ENCODE measurements at regions not wholly inside any gene's neighbourhood (a gene's known extent, or its start where the extent isn't known, plus 50 kb on each side); places are given as distances from the start of the nearest gene placed in this dataset.

DNA sequence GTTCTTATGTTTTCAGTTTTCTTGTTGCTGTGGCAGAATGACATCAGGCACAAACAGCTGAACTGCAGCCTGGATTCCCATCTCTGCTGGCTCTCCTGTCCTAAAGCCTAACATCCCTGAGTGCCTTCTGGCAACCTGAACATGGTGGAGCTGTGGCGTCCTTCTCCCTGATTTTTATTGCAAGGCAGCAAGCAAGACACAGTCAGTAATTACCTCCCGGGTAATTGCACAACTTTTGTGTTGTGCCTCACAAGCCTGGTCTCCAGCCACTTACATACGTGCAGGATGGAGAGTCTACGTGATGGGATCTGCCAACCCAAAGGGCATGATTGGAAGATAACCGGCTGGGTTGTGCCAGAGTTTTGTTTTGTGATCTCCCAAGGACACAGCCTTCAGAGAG is 116.1 kb upstream of the PARD3 start:
- H3K36me3 ChIP-seq (ENCODE audit: insufficient read depth, low read length, poor library complexity, severe bottlenecking), result no peaks in the 10 kb centered on the region
- no peaks in the 10 kb centered on the region for H3K27me3 ChIP-seq (replicated peaks; ENCODE audit: insufficient read depth, low read depth, low read length, poor library complexity)
- H3K27ac ChIP-seq (ENCODE audit: low read depth, low read length, poor library complexity, severe bottlenecking), result no peak overlapping the region
- intact Hi-C loops (cut with micrococcal nuclease; ENCODE audit: unreplicated experiment), result no loop called here
- no peak overlapping the region for H3K4me3 ChIP-seq (ENCODE audit: low read depth, low read length, poor library complexity, severe bottlenecking)
- no peak for DNase-seq (ENCODE audit: low spot score)
- ChIA-PET POLR2A (ENCODE audit: low non-redundant PET) (no interaction called here), CTCF (no interaction called here)
- no peaks in the 10 kb centered on the region for H3K9me3 ChIP-seq (ENCODE audit: low read depth, low read length, poor library complexity, severe bottlenecking)
- no TSS peak for BruUV-seq (replicated peaks)
- no peaks in the 10 kb centered on the region for H3K4me1 ChIP-seq (ENCODE audit: insufficient read depth, low read length, poor library complexity, severe bottlenecking)
- no peak for TF ChIP-seq EZH2 (IDR thresholded peaks at IDR 0.05; ENCODE audit: borderline replicate concordance, low read depth, low read length, poor library complexity, severe bottlenecking)
- TF ChIP-seq, protein P1, sequence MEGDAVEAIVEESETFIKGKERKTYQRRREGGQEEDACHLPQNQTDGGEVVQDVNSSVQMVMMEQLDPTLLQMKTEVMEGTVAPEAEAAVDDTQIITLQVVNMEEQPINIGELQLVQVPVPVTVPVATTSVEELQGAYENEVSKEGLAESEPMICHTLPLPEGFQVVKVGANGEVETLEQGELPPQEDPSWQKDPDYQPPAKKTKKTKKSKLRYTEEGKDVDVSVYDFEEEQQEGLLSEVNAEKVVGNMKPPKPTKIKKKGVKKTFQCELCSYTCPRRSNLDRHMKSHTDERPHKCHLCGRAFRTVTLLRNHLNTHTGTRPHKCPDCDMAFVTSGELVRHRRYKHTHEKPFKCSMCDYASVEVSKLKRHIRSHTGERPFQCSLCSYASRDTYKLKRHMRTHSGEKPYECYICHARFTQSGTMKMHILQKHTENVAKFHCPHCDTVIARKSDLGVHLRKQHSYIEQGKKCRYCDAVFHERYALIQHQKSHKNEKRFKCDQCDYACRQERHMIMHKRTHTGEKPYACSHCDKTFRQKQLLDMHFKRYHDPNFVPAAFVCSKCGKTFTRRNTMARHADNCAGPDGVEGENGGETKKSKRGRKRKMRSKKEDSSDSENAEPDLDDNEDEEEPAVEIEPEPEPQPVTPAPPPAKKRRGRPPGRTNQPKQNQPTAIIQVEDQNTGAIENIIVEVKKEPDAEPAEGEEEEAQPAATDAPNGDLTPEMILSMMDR (conservative IDR thresholded peaks at IDR 0.05; ENCODE audit: low read depth, low read length), result no peak

DNA sequence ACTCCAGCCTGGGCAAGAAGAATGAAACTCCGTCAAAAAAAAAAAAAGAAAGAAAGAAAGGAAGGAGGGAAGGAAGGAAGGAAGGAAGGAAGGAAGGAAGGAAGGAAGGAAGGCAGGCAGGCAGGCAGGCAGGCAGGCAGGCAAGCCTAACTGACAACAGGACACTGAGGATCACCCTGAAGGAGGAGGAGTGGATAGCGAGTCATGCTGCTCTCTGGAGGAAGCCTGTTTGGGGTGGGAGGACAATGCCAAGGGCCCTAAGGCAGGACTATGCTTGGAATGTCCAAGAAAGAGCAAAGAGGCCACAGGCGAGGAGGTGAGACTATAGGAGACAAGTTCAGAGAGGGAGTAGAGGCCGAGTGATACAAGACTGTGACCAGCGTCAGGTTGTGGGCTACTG is 107.0 kb upstream of the PARD3 start:
- H3K36me3 ChIP-seq (ENCODE audit: insufficient read depth, low read length, poor library complexity, severe bottlenecking), result no peaks in the 10 kb centered on the region
- H3K27ac ChIP-seq (ENCODE audit: low read depth, low read length, poor library complexity, severe bottlenecking), result peak overlapping the region; percentile 24
- ChIA-PET CTCF (interaction anchor here (0.6 kb wide), 1 partner anchor 141 kb away, joined by 5 read pairs; no protein-coding TSS in a partner anchor), POLR2A (ENCODE audit: low non-redundant PET) (no interaction called here)
- no peaks in the 10 kb centered on the region for H3K4me1 ChIP-seq (ENCODE audit: insufficient read depth, low read length, poor library complexity, severe bottlenecking)
- BruUV-seq (replicated peaks), result no TSS peak
- no peak overlapping the region for H3K4me3 ChIP-seq (ENCODE audit: low read depth, low read length, poor library complexity, severe bottlenecking)
- intact Hi-C loops (cut with micrococcal nuclease; ENCODE audit: unreplicated experiment), result no loop called here
- DNase-seq (ENCODE audit: low spot score), result no peak
- no peaks in the 10 kb centered on the region for H3K9me3 ChIP-seq (ENCODE audit: low read depth, low read length, poor library complexity, severe bottlenecking)
- no peaks in the 10 kb centered on the region for H3K27me3 ChIP-seq (replicated peaks; ENCODE audit: insufficient read depth, low read depth, low read length, poor library complexity)
- TF ChIP-seq EZH2 (IDR thresholded peaks at IDR 0.05; ENCODE audit: borderline replicate concordance, low read depth, low read length, poor library complexity, severe bottlenecking), result no peak
- TF ChIP-seq, protein P1 (conservative IDR thresholded peaks at IDR 0.05; ENCODE audit: low read depth, low read length), result no peak

GRCh38 chr10:34920578-34920977 is 105.5 kb upstream of the PARD3 start:
- ChIA-PET CTCF (interaction anchor here (0.7 kb wide), 1 partner anchor 46 kb away, joined by 3 read pairs; no protein-coding TSS in a partner anchor), POLR2A (ENCODE audit: low non-redundant PET) (interaction anchor here (0.6 kb wide), 1 partner anchor 11 kb away, joined by 3 read pairs; no protein-coding TSS in a partner anchor)
- H3K27me3 ChIP-seq (replicated peaks; ENCODE audit: insufficient read depth, low read depth, low read length, poor library complexity), result no peaks in the 10 kb centered on the region
- intact Hi-C loops (cut with micrococcal nuclease; ENCODE audit: unreplicated experiment), result no loop called here
- H3K4me3 ChIP-seq (ENCODE audit: low read depth, low read length, poor library complexity, severe bottlenecking), result no peak overlapping the region
- no peaks in the 10 kb centered on the region for H3K4me1 ChIP-seq (ENCODE audit: insufficient read depth, low read length, poor library complexity, severe bottlenecking)
- BruUV-seq (replicated peaks), result no TSS peak
- no peak for DNase-seq (ENCODE audit: low spot score)
- H3K9me3 ChIP-seq (ENCODE audit: low read depth, low read length, poor library complexity, severe bottlenecking), result no peaks in the 10 kb centered on the region
- H3K36me3 ChIP-seq (ENCODE audit: insufficient read depth, low read length, poor library complexity, severe bottlenecking), result no peaks in the 10 kb centered on the region
- H3K27ac ChIP-seq (ENCODE audit: low read depth, low read length, poor library complexity, severe bottlenecking), result no peak overlapping the region
- TF ChIP-seq, protein P1 (conservative IDR thresholded peaks at IDR 0.05; ENCODE audit: low read depth, low read length), result no peak
- TF ChIP-seq EZH2 (IDR thresholded peaks at IDR 0.05; ENCODE audit: borderline replicate concordance, low read depth, low read length, poor library complexity, severe bottlenecking), result no peak
